ENCODE measurements at regions not wholly inside any gene's neighbourhood (a gene's known extent, or its start where the extent isn't known, plus 50 kb on each side); places are given as distances from the start of the nearest gene placed in this dataset.

DNA sequence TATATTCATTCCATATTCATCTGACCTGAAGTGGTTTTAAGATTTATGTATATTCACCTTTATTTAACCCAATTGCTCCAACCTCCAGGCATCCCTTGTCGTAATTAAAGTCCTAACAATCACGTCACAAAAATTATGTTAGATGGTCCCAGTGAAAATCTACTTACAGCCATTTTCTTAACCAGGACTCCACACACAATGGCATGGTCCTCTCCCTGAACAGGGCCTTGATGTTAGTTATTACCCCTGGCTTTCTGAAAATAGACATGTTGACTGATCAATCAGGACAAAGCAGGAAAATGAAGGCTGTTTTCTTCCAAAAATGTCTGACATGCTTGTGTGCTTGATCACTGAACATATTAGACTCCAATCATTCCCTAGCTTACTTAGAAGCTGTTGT, 542.7 kb upstream of the SLITRK5 start (continued):
- TF ChIP-seq, protein P1, sequence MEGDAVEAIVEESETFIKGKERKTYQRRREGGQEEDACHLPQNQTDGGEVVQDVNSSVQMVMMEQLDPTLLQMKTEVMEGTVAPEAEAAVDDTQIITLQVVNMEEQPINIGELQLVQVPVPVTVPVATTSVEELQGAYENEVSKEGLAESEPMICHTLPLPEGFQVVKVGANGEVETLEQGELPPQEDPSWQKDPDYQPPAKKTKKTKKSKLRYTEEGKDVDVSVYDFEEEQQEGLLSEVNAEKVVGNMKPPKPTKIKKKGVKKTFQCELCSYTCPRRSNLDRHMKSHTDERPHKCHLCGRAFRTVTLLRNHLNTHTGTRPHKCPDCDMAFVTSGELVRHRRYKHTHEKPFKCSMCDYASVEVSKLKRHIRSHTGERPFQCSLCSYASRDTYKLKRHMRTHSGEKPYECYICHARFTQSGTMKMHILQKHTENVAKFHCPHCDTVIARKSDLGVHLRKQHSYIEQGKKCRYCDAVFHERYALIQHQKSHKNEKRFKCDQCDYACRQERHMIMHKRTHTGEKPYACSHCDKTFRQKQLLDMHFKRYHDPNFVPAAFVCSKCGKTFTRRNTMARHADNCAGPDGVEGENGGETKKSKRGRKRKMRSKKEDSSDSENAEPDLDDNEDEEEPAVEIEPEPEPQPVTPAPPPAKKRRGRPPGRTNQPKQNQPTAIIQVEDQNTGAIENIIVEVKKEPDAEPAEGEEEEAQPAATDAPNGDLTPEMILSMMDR (IDR thresholded peaks at IDR 0.05): no peak
- no peak for TF ChIP-seq TFCP2L1 (CRISPR knock-in tag; IDR thresholded peaks at IDR 0.05)
- no peak for TF ChIP-seq EP300 (IDR thresholded peaks at IDR 0.05)
- no peak for TF ChIP-seq FOSL2 (IDR thresholded peaks at IDR 0.05)
- TF ChIP-seq FOSL2 (CRISPR knock-in tag; IDR thresholded peaks at IDR 0.05): no peak
- no peak for TF ChIP-seq JUNB (IDR thresholded peaks at IDR 0.05)
- no peak for TF ChIP-seq BHLHE40 (IDR thresholded peaks at IDR 0.05; ENCODE audit: low read depth, low read length)

GRCh38 chr13:87129602-87130300, 541.4 kb upstream of the SLITRK5 start:
- ATAC-seq (no peak), FAIRE-seq (no peak), DNase-seq (ENCODE audit: low read depth in 1 of 2, low spot score in 1 of 2) (no peak)
- TF ChIP-seq MAZ (IDR thresholded peaks at IDR 0.05; ENCODE audit: borderline replicate concordance, low read depth, low read length) (no peak), FOSL2 (IDR thresholded peaks at IDR 0.05) (no peak), FOSL2 (CRISPR knock-in tag; IDR thresholded peaks at IDR 0.05) (peak; percentile 32; the same call in 1 of the 2 replicates)
- H3K4me2 ChIP-seq: no peak overlapping the region
- H3K27ac ChIP-seq: no peak overlapping the region
- no peak overlapping the region for H3K4me3 ChIP-seq
- CTCF ChIA-PET: no interaction called here
- H3K9me3 ChIP-seq: no peaks in the 10 kb centered on the region
- POLR2A ChIA-PET: no interaction called here
- H3K4me1 ChIP-seq: no peaks in the 10 kb centered on the region
- 35% methylated on average over 2 of the region's 2 CpGs for WGBS (ENCODE audit: missing lambda C conversion rate)

DNA sequence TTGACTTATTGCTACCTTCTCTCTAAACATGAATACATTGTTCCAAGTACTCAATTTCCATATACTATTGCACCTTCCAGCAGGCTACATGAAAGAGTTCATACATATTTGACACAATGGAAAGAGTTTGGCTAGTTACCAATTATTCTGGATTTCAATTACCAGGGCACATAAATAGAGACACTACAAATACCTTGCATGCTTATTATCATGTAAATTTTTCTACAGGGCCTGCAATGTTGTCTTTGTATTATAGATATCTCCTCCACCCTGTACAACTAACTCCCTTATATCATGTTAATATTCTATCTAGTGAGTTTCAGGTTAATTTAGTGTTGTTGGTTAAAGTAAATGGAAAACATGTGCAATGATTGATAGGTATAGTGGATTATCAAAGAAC, 540.7 kb upstream of the SLITRK5 start:
- H3K4me2 ChIP-seq: no peak overlapping the region
- TF ChIP-seq NR3C1 (IDR thresholded peaks at IDR 0.05) (no peak), EHF (CRISPR knock-in tag; IDR thresholded peaks at IDR 0.05) (no peak), JUNB (IDR thresholded peaks at IDR 0.05) (no peak), CHD2 (IDR thresholded peaks at IDR 0.05; ENCODE audit: low read length, partially characterized antibody) (no peak), RARB (CRISPR knock-in tag; IDR thresholded peaks at IDR 0.05) (no peak), BCL3 (IDR thresholded peaks at IDR 0.05) (no peak), CBX8 (IDR thresholded peaks at IDR 0.05) (no peak), MYC (IDR thresholded peaks at IDR 0.05; ENCODE audit: borderline replicate concordance, low read length) (no peak), KDM5A (IDR thresholded peaks at IDR 0.05) (no peak), CEBPB (IDR thresholded peaks at IDR 0.05) (no peak), NPAS2 (CRISPR knock-in tag; IDR thresholded peaks at IDR 0.05; ENCODE audit: borderline replicate concordance) (no peak)
- TF ChIP-seq, protein P2, sequence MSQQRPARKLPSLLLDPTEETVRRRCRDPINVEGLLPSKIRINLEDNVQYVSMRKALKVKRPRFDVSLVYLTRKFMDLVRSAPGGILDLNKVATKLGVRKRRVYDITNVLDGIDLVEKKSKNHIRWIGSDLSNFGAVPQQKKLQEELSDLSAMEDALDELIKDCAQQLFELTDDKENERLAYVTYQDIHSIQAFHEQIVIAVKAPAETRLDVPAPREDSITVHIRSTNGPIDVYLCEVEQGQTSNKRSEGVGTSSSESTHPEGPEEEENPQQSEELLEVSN (IDR thresholded peaks at IDR 0.05; ENCODE audit: borderline replicate concordance, low read depth): no peak
- ATAC-seq (no peak), FAIRE-seq (no peak), DNase-seq (ENCODE audit: low read depth in 1 of 2, low spot score in 1 of 2) (no peak)
- no peaks in the 10 kb centered on the region for H3K9me3 ChIP-seq
- POLR2A ChIA-PET: no interaction called here
- CTCF ChIA-PET: no interaction called here
- H3K27ac ChIP-seq: no peak overlapping the region
- H3K4me3 ChIP-seq: no peak overlapping the region
- no peaks in the 10 kb centered on the region for H3K4me1 ChIP-seq

- TF ChIP-seq CEBPB (IDR thresholded peaks at IDR 0.05) (no peak), MAFK (IDR thresholded peaks at IDR 0.05; ENCODE audit: partially characterized antibody) (no peak)
- no peak overlapping the region for H3K4me2 ChIP-seq
- ATAC-seq (no peak), FAIRE-seq (no peak), DNase-seq (ENCODE audit: low read depth in 1 of 2, low spot score in 1 of 2) (no peak)
- H3K27ac ChIP-seq: no peak overlapping the region
- POLR2A ChIA-PET: no interaction called here
- H3K4me1 ChIP-seq: no peaks in the 10 kb centered on the region
- 21% methylated on average over 2 of the region's 2 CpGs for WGBS (ENCODE audit: missing lambda C conversion rate)
- H3K9me3 ChIP-seq: no peaks in the 10 kb centered on the region
- no peak overlapping the region for H3K4me3 ChIP-seq
- CTCF ChIA-PET: no interaction called here
Measured at GRCh38 chr13:87131611-87132010, 539.6 kb upstream of the SLITRK5 start.
